NCI-H510A treated with DMSO at 0.1 percent for 48 hours (cell line): ENCODE measurements at regions not wholly inside any gene's neighbourhood (a gene's known extent, or its start where the extent isn't known, plus 50 kb on each side); places are given as distances from the start of the nearest gene placed in this dataset.

Experiments
- DNase-seq: peaks from one replicate; lab custom pipeline; 2025; lab: John Stamatoyannopoulos, UW

- no peak for DNase-seq
These were observed 234.9 kb upstream of the CYRIA start for GRCh38 chr2:16900405-16901025.

DNA sequence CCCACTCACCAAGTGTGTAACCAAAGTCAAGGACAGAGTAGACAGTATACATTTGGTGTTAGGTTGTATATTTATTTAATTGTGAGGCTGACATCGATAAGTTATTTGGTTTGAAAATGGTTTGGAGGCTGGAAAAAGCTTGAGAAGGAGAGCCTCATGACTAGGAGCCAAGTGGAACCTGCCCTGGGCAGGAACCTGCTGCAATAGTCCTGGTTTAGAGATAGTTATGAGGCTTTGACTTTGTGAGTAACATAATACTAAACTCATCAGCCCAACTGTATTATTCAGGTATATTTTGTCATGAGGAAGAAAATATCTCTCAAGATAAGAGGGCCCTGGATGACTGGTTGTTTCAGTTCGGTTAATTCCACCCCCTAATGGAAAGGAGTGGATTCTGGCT lies 234.3 kb upstream of the CYRIA start:
- no peak for DNase-seq

DNA sequence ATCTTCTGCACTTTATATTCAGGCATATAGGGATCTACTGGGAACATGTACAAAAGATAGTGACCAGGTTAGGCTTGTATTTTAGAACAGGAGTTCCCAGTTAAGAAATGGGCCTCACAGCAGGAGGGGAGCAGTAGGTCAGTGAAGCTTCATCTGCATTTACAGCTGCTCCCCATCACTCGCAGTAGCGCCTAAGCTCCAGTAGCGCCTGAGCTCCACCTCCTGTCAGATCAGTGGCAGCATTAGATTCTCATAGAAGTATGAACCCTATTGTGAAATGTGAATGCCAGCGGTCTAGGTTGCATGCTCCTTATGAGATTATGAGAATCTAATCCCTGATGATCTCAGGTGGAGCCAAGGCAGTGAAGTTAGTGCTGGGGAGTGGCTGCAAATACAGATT lies 224.4 kb upstream of the CYRIA start:
- no peak for DNase-seq

DNA sequence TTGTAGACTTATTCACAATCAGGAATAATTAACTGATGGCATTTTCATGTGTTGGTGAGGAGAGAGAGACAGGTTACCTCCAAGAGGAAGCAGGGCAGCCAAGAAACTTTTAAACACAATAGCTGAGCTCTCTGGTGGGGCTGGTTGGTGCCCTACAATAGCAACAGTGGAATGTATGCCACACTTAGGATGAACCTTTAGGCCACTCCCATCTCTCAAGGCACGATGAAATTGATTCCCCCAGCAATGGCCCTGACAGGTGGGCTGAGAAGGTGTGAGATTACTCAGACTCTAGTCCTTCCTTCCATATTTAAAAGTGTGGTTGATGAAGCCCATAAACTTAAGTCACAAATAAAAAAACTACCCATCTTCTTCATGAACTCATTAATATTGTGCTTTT lies 219.4 kb upstream of the CYRIA start:
- DNase-seq, result no peak

GRCh38 chr2:16882706-16883105 lies 217.1 kb upstream of the CYRIA start:
- no peak for DNase-seq

DNA sequence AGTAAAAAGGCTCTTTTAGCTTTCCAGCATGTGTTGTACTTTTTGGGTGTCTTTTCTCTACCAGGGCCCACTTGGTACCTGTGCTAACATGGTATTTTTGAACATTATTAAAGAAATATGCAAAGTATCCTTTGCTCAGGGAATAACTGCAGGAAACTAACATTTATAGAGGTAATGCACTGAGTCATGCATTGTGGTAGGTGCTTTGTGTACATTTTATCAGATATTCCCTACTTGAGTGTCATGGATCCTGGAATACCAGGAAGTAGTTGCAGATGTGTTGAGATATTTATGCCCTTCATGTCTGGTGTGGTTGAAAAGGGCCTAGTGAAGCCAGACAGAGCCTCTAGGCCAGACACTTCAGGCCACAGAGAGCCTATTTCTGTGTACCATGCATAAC lies 215.5 kb upstream of the CYRIA start:
- no peak for DNase-seq

GRCh38 chr2:16871411-16871810 lies 205.8 kb upstream of the CYRIA start:
- no peak for DNase-seq

- no peak for DNase-seq
These were observed 204.9 kb upstream of the CYRIA start for GRCh38 chr2:16870491-16871076.

DNA sequence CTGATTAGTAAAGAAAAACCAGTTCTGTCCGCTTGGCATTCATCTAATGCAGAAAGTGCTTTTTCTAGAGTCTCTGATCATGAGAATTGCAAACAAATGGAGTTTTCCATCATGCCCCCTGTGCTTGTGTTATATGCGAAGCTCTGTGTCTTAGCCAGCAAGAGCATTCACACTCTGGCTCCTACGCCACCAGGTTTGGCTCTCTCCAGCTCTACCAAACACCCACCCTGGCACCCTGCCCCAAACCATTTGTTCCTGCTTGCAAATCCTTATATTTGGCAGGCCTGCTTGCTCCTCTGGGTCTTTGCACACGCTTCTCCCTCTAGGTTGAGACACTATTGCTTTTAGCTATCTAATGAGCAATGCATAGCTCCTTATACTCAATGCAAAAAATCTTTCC lies 204.1 kb upstream of the CYRIA start:
- no peak for DNase-seq

DNA sequence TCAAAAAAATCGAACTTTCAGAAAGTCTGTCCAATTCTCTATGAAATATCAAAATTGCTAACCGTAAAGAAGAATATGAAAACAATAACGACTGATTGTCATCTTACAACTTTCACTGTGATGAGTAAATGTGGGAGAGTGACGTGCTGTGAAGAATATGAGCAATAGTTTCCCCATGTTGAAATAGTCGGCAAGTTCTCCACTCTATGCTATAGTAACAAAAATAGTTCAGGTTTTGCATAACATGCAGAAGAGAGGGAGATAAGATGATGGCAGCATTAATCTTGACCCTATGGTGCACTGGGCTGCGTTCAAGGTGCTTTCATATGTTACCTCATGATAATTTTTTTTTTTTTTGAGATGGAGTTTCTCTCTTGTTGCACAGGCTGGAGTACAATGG lies 196.8 kb upstream of the CYRIA start:
- DNase-seq, result no peak

DNA sequence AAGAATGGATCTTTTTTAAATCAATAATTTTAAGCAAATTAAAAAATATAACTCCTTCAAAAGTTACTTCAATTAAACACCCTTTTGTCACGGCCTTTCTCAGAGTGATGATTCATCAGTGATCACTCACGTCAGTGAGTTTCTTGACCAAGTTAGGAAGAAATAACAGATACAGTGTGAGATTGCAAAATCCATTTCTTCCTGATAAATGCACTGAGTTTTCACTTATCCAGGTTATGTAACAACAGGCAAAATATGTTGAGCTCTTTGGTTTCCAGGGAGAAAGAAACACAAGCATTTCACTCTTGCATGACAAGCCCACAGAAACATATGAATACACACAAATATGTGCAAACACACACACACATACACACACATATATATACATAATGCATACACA lies 195.9 kb upstream of the CYRIA start:
- DNase-seq, result no peak

DNA sequence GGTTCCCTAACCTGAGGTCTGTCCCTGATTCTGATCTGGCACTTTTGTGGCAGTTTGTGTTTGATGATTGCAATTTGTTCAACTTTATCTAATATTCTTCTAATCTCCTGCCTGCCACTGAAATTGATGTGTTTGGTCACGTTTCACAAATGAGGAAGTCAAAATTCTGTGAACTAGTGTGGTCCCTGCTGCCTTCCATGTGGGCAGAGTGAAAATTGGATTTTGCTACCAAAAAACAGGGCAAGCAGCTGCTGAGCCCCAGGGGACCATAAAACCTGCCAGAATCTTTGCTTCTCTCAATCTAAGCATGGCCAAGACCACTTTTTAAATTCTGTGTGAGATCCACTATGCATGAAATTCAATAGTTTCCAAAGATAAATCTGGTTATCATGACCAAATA lies 195.5 kb upstream of the CYRIA start:
- no peak for DNase-seq

DNA sequence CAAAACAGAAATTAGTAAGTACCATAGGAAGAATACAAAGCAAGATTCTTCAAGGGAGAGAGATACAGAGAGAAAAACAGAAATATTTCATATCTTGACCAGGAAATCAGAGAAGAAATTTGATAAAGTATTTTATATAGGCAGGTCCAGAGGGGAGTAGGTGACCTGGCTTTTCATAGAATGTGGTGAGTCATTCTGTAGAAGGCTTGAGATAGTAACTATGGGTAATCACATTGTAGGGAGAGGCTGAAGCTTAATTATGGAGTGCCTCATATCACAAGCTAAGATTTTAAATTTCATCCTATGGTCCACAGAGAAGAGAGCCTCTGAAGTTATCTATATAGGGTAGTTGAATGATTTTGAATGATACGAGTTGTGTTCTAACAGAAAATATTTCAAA lies 195.0 kb upstream of the CYRIA start:
- DNase-seq, result no peak

DNA sequence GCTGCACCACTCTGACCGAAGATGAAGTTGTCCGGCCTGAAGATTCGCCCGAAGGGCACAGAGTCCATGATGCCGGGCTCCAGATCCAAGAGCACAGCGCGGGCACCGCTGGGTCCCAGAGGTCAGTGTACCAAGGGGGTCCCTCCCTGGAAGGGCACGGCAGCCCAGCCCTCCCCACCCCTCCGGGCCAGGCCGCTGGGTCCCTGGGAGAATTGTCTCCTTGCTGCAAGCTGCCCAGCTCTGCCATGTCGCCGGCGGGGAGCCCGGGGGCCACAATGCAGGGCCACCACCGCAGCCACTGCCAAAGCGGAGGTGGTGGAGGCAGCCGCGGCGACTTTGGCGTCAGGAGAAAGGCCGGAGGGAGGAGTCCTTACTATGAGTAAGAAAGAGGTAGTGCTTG lies 189.5 kb upstream of the CYRIA start:
- no peak for DNase-seq

DNA sequence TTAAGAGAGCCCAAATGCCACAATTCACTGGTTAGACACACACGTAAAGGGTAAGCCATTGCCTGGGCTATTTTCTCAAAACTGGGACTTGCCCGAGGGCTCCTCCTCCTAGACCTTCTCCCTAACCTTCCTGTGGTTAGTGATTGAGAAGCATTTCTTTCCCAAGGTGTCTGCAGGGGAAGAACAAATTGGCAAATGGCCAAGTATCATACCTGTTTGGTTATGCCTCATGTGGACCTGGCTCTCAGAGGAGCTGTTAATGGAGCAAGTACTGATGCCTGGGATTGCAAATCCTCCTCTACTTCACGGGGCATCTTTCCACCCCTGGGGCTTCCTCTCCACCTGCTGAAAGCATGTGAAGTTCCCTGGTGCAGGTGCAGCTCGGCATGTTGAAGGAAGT lies 187.5 kb upstream of the CYRIA start:
- DNase-seq, result no peak

DNA sequence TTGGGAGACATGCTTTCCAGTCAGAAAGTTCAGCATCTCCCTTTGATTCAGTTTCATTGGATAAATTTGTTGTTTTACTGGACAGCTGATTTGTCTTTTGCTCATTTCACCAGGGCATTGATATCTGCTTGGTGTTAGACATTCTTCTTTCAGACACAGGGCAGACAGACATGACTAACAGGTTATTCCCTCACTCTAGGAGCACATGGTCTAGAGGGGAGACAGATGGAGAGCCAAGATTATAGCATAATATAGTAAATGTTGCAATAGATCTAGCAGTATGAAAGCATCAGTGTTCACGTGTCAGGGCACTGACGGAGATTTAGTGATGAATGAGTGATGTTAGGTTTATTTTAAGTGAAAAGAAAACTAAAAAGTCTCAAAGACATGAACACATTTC lies 187.0 kb upstream of the CYRIA start:
- no peak for DNase-seq

- no peak for DNase-seq
These were observed 185.5 kb upstream of the CYRIA start for GRCh38 chr2:16851126-16851525.

- DNase-seq, result no peak
These were observed 175.0 kb upstream of the CYRIA start for GRCh38 chr2:16840496-16841172.

- no peak for DNase-seq
These were observed 167.3 kb upstream of the CYRIA start for GRCh38 chr2:16832910-16833309.

- no peak for DNase-seq
These were observed 163.2 kb upstream of the CYRIA start for GRCh38 chr2:16828828-16829160.

GRCh38 chr2:16828044-16828827 lies 162.6 kb upstream of the CYRIA start:
- no peak for DNase-seq

DNA sequence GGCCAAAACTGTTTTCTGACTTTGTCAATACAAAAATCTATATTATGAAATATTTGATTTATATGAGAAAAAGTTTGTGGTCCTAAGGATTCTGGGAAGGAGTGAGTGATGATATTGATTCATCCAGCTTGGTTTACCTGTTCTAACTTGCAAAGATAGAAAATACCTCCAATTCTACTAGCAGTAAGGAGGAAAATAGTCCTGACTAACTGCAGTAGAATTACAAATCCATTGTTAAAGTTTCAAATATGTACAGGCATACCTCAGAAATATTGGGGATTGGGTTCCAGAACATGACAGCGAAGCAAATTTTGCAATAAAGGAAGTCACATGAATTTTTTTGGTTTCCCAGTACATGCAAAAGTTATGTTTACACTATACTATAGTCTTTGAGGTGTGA lies 158.8 kb upstream of the CYRIA start:
- DNase-seq, result no peak

GRCh38 chr2:16821692-16822091 lies 156.1 kb upstream of the CYRIA start:
- DNase-seq, result no peak
